ENCODE measurements at regions not wholly inside any gene's neighbourhood (a gene's known extent, or its start where the extent isn't known, plus 50 kb on each side); places are given as distances from the start of the nearest gene placed in this dataset.

DNA sequence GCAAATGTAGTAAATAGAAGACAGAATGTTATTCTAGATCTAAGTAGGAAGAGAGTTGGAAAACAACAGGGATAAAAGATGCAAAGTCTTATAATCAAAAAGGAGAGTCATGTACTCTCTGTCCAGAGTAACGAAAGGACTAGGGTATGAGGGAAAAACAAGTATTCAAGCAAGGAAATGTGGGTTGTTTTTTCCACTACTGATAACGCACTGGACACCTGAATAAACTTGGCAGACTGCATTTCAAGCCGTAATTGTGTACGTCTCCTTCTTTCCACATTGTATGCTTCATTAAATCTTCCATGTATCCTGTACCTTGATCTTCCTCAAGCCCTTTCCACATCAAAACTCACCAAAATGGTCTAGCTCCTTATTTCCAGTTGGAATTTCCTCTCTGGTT, 420.6 kb downstream of the ZEB2 start:
- Histone ChIP-seq H3K4me1 (ENCODE audit: insufficient read depth, low read length) (no peaks in the 10 kb centered on the region), H3K4ac (ENCODE audit: low read depth, low read length) (no peak overlapping the region), H3K79me2 (ENCODE audit: insufficient read depth, low read length) (no peaks in the 10 kb centered on the region), H3K79me1 (ENCODE audit: insufficient read depth, low read depth, low read length, poor library complexity, severe bottlenecking) (no peaks in the 10 kb centered on the region), H4K5ac (ENCODE audit: insufficient read length, low read depth, low read length) (no peak overlapping the region), H3T11ph (ENCODE audit: low read length) (no peak overlapping the region), H2BK5ac (ENCODE audit: insufficient read length, low read length) (no peak overlapping the region), H4K91ac (ENCODE audit: insufficient read length, low read depth, low read length) (no peak overlapping the region), H4K20me1 (ENCODE audit: control insufficient read depth, insufficient read depth, insufficient read length) (no peaks in the 10 kb centered on the region), H3K27me3 (ENCODE audit: insufficient read depth, low read length) (no peaks in the 10 kb centered on the region), H2BK15ac (ENCODE audit: low read depth, low read length) (no peak overlapping the region), H3K56ac (ENCODE audit: insufficient read length, low read depth, low read length) (no peak overlapping the region), H2AK5ac (ENCODE audit: insufficient read length, low read length) (no peak overlapping the region), H2BK120ac (ENCODE audit: low read depth, low read length, poor library complexity, severe bottlenecking) (no peak overlapping the region), H3K18ac (ENCODE audit: insufficient read length, low read depth, low read length) (no peak overlapping the region), H3K14ac (ENCODE audit: insufficient read depth, low read length) (no peak overlapping the region), H2BK20ac (ENCODE audit: low read depth, low read length, poor library complexity, severe bottlenecking) (no peak overlapping the region), H3K23me2 (ENCODE audit: insufficient read length, low read depth, low read length, poor library complexity, severe bottlenecking) (no peaks in the 10 kb centered on the region), H4K8ac (replicated peaks; ENCODE audit: insufficient read length, low read depth, low read length) (no peak overlapping the region), H3K27ac (ENCODE audit: insufficient read length, low read depth, low read length) (no peak overlapping the region), H3K9me3 (ENCODE audit: control insufficient read depth, low read depth, low read length) (no peaks in the 10 kb centered on the region), H3K23ac (ENCODE audit: insufficient read length, low read depth, low read length) (no peak overlapping the region), H3K9ac (ENCODE audit: extremely low read depth, insufficient read length, low read length) (no peak overlapping the region), H2BK12ac (ENCODE audit: insufficient read length, low read depth, low read length) (no peak overlapping the region), H3K4me2 (ENCODE audit: insufficient read depth, insufficient read length, low read length) (no peak overlapping the region), H2AFZ (ENCODE audit: low read length) (no peak overlapping the region)
- WGBS (ENCODE audit: extremely low coverage, insufficient read length, low lambda C conversion rate), result no CpG with 5 or more reads among the region's 4 CpGs
- Mint-ChIP-seq H3K4me1 (peaks cover 3 to 6% of the 10 kb centered on the region in 2 experiments; a peak in 1 of 4 replicates), H3K27ac (no peak overlapping the region), H3K9me3 (peaks cover 11 to 13% of the 10 kb centered on the region in 2 experiments), H3K4me3 (no peak overlapping the region), H3K27me3 (ENCODE audit: low read depth) (no peaks in the 10 kb centered on the region), H3K36me3 (ENCODE audit: insufficient read depth in 1 of 3, low read depth in 3 of 3) (peaks cover 9 to 12% (median 10%) of the 10 kb centered on the region in 3 experiments; a peak in 6 of 7 replicates)
- TF ChIP-seq, protein P1, sequence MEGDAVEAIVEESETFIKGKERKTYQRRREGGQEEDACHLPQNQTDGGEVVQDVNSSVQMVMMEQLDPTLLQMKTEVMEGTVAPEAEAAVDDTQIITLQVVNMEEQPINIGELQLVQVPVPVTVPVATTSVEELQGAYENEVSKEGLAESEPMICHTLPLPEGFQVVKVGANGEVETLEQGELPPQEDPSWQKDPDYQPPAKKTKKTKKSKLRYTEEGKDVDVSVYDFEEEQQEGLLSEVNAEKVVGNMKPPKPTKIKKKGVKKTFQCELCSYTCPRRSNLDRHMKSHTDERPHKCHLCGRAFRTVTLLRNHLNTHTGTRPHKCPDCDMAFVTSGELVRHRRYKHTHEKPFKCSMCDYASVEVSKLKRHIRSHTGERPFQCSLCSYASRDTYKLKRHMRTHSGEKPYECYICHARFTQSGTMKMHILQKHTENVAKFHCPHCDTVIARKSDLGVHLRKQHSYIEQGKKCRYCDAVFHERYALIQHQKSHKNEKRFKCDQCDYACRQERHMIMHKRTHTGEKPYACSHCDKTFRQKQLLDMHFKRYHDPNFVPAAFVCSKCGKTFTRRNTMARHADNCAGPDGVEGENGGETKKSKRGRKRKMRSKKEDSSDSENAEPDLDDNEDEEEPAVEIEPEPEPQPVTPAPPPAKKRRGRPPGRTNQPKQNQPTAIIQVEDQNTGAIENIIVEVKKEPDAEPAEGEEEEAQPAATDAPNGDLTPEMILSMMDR (conservative IDR thresholded peaks at IDR 0.05), result no peak
- no peak for DNase-seq

Data from H9 (cell line).